HepG2 (cell line): ENCODE measurements at regions not wholly inside any gene's neighbourhood (a gene's known extent, or its start where the extent isn't known, plus 50 kb on each side); places are given as distances from the start of the nearest gene placed in this dataset.

Experiments used
- ATAC-seq: fragments of 200-7000 bp; cut with Tn5 transposase; 3 replicates; pipeline ENCODE4 v1.9.1; 2020; ENCODE audit warnings: mild to moderate bottlenecking, moderate library complexity
- BruUV-seq: library from RNA; stranded (reverse); fragments of 400-500 nt; replicated peaks from 2 replicates; lab custom pipeline; 2021; lab: Mats Ljungman, UMichigan
- CTCF ChIA-PET: fragments of 300-600 bp; formaldehyde crosslinking; extraction: SDS; loops from one replicate; lab custom pipeline; 2021; ENCODE audit warnings: low total read pairs, inconsistent platforms, low intra/inter-chr PET ratio; lab: Yijun Ruan, JAX
- POLR2A ChIA-PET: fragments of 350-600 bp; sonication (Branson Sonifier 250); formaldehyde crosslinking; loops from one replicate; lab custom pipeline; 2020; ENCODE audit warnings: antibody characterized with exemption, inconsistent platforms; lab: Yijun Ruan, JAX
- DNase-seq: peaks from one replicate; pipeline ENCODE4 v3.0.0-alpha.2; 2015; ENCODE audit warnings: low spot score
- FAIRE-seq: peaks from 3 replicates; lab custom pipeline; 2011; peaks lifted over from hg19 to GRCh38; lab: Jason Lieb, UNC
- H2AFZ ChIP-seq: one replicate; pipeline ENCODE4 v1.6.1; 2011; ENCODE audit warnings: low read length, inconsistent platforms
- H3K27ac ChIP-seq: fragments of 300-600 bp; 3 replicates; pipeline ENCODE4 v1.8.0; 2011; ENCODE audit warnings: mixed run types, mild to moderate bottlenecking, mixed read lengths, low read length, inconsistent platforms; ENCODE audit not compliant: insufficient read depth; ENCODE audit errors: extremely low read length
- H3K27me3 ChIP-seq, 2 experiments: fragments of 200-600 bp in 1 of 2; 2 replicates in 1 of 2; 3 replicates in 1 of 2; pipeline versions ENCODE4 v1.6.0 to v1.8.0; 2011; ENCODE audit warnings: low read length in 2 of 2, mild to moderate bottlenecking in 2 of 2, moderate library complexity in 2 of 2, inconsistent platforms in 1 of 2; ENCODE audit not compliant: insufficient read depth in 2 of 2, control insufficient read depth in 1 of 2
- H3K36me3 ChIP-seq, 2 experiments: fragments of 200-600 bp in 1 of 2; replicated peaks in 1 of 2; 2 replicates in 1 of 2; 3 replicates in 1 of 2; pipeline versions ENCODE4 v1.5.1 to v1.8.0; 2011; ENCODE audit warnings: low read length in 2 of 2, inconsistent platforms in 1 of 2; ENCODE audit not compliant: insufficient read depth in 2 of 2, control insufficient read depth in 1 of 2
- H3K4me1 ChIP-seq: 2 replicates; pipeline ENCODE4 v1.5.1; 2012; ENCODE audit warnings: low read length, inconsistent platforms; ENCODE audit not compliant: insufficient read depth
- H3K4me2 ChIP-seq: 2 replicates; pipeline ENCODE4 v1.6.0; 2011; ENCODE audit warnings: low read depth, low read length, inconsistent platforms
- H3K4me3 ChIP-seq, 3 experiments: fragments of 200-600 bp in 1 of 3; sonication (generic), shearing (Covaris generic) in 1 of 3; replicated peaks in 1 of 3; 2 replicates each; pipeline ENCODE4 v1.5.1; 2011 to 2016; ENCODE audit warnings: low read length in 3 of 3, inconsistent platforms in 2 of 3, low read depth in 2 of 3, mild to moderate bottlenecking in 2 of 3, control low read depth in 1 of 3, mixed read lengths in 1 of 3; ENCODE audit not compliant: insufficient read depth in 1 of 3
- H3K79me2 ChIP-seq: one replicate; pipeline ENCODE4 v1.6.1; 2011; ENCODE audit warnings: low read length, inconsistent platforms; ENCODE audit not compliant: insufficient read depth
- H3K9ac ChIP-seq: 2 replicates; pipeline ENCODE4 v1.6.0; 2011; ENCODE audit warnings: mild to moderate bottlenecking, low read depth, low read length, inconsistent platforms; ENCODE audit not compliant: insufficient read depth
- H3K9me3 ChIP-seq: 2 replicates; pipeline ENCODE4 v1.5.1; 2012; ENCODE audit warnings: mild to moderate bottlenecking, low read length
- H4K20me1 ChIP-seq: 2 replicates; pipeline ENCODE4 v1.6.0; 2011; ENCODE audit warnings: inconsistent platforms, mild to moderate bottlenecking, low read length, moderate library complexity; ENCODE audit not compliant: insufficient read depth
- ASH2L ChIP-seq: fragments of 300-600, 200-600 bp; sonication (generic); IDR thresholded peaks from 2 replicates; pipeline ENCODE4 v1.7.0; 2017; ENCODE audit warnings: low read depth, mild to moderate bottlenecking, moderate library complexity, mixed read lengths, low read length; ENCODE audit not compliant: insufficient read length
- FOXP1 ChIP-seq, 2 experiments: fragments of 450-650 bp in 1 of 2; IDR thresholded peaks; 2 replicates each; pipeline ENCODE4 v1.6.1; 2017 to 2018; ENCODE audit warnings: antibody characterized with exemption in 1 of 2
- HOMEZ ChIP-seq: IDR thresholded peaks from 2 replicates; pipeline ENCODE4 v1.6.1; 2016; ENCODE audit warnings: low read depth
- LCORL ChIP-seq, 2 experiments: fragments of 450-650 bp in 1 of 2; sonication (generic) in 1 of 2; formaldehyde crosslinking in 1 of 2; IDR thresholded peaks; 2 replicates each; pipeline versions ENCODE4 v1.5.0 to v1.6.1; 2017 to 2020; ENCODE audit warnings: antibody characterized with exemption in 1 of 2, missing genetic modification reagents in 1 of 2
- NFKBIZ ChIP-seq: IDR thresholded peaks from 2 replicates; pipeline ENCODE4 v1.6.1; 2018; ENCODE audit warnings: missing genetic modification reagents, missing compliant biosample characterization
- TERF1 ChIP-seq: sonication (generic); formaldehyde crosslinking; IDR thresholded peaks from 2 replicates; pipeline ENCODE4 v1.8.0; 2022; ENCODE audit warnings: mild to moderate bottlenecking, missing genetic modification reagents, moderate library complexity
- ZMYM3 ChIP-seq: sonication (generic); formaldehyde crosslinking; IDR thresholded peaks from 2 replicates; pipeline ENCODE4 v1.5.1; 2020; ENCODE audit warnings: mild to moderate bottlenecking, missing genetic modification reagents
- ZNF138 ChIP-seq: sonication (generic); formaldehyde crosslinking; IDR thresholded peaks from 2 replicates; pipeline ENCODE4 v1.5.0; 2020; ENCODE audit warnings: mild to moderate bottlenecking, low read depth, missing genetic modification reagents
- ZNF430 ChIP-seq: sonication (generic); formaldehyde crosslinking; IDR thresholded peaks from 2 replicates; pipeline ENCODE4 v1.9.0; 2021; ENCODE audit warnings: mild to moderate bottlenecking, missing genetic modification reagents
- ZNF710 ChIP-seq: sonication (generic); formaldehyde crosslinking; IDR thresholded peaks from 2 replicates; pipeline ENCODE4 v1.5.0; 2020; ENCODE audit warnings: mild to moderate bottlenecking, missing genetic modification reagents, borderline replicate concordance
- WGBS: methylation state at CpG from one replicate; pipeline ENCODE4 v1.1.6; 2017; ENCODE audit warnings: low lambda C conversion rate; 5-methylcytosine and 5-hydroxymethylcytosine counted together
- in situ Hi-C: cut with HindIII; loops from 2 replicates; pipeline ENCODE4 v1.10.0; 2017; ENCODE audit warnings: low pct_unique_long_range_greater_than_20kb; ENCODE audit not compliant: extremely low pct_ligation_motif_present
- intact Hi-C: fragments of 100-400 bp; cut with micrococcal nuclease; formaldehyde crosslinking; loops from one replicate; pipeline ENCODE4 v1.10.0; 2022; ENCODE audit not compliant: unreplicated experiment
- TF ChIP-seq, protein P1 (sequence below): sonication (generic); formaldehyde crosslinking; IDR thresholded peaks from 2 replicates; pipeline ENCODE4 v1.4.0; 2020; ENCODE audit warnings: missing genetic modification reagents

DNA sequence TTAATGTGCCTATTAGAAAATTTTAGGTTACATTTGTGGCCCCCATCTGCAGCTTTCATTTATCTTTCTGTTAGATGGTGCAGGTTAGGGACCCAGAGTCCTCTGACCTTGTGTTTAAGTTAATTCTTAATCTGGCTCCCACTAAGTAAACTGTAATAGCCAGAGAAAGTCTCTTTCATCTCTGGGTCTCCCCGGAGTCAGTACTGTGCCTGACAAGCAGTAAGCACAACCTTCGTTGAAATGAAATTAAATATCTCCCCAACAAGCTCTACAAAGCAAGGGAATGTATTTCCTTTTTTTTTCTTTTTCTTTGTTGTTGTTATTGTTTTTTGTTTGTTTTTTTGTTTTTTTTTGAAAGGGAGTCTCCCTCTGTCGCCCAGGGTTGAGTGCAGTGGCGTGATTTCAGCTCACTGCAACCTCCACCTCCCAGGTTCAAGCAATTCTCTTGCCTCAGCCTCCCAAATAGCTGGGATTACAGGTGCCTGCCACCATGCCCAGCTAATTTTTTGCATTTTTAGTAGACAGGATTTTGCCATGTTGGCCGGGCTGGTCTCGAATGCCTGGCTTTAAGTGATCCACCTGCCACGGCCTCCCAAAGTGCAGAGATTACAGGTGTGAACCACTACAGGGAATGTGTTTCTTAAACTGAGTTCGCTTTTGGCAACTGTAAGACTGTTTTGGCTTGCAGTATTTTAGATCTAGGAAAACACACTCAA, 81.6 kb downstream of the HHIPL2 start:
- H3K4me1 ChIP-seq: peaks cover 42% of the 10 kb centered on the region
- H3K4me3 ChIP-seq: peak overlapping the region in 2 of 3 experiments; percentile 54 to 81; a peak in 3 of 6 replicates
- in situ Hi-C loops: loop anchor here (5.0 to 25.0 kb wide), 4 partner anchors 166 to 722 kb away; partner anchors contain the start of genes AIDA, BROX and DUSP10
- no peaks in the 10 kb centered on the region for H4K20me1 ChIP-seq
- peak; percentile 14; the same call in 1 of the 3 replicates for ATAC-seq
- BruUV-seq: no TSS peak
- WGBS: 72% methylated on average over 8 of the region's 8 CpGs
- ChIA-PET CTCF (interaction anchor here (2.5 kb wide), 1 partner anchor 167 kb away, joined by 44 read pairs; no protein-coding TSS in a partner anchor), POLR2A (interaction anchor here (0.7 to 2.3 kb wide), 8 partner anchors 11 to 247 kb away, joined by 3 to 10 read pairs (median 4); partner anchors contain the start of gene TAF1A)
- H3K4me2 ChIP-seq: peak overlapping the region; percentile 89
- peak overlapping the region; percentile 99 for H3K27ac ChIP-seq
- DNase-seq: peak; percentile 66
- H3K9me3 ChIP-seq: no peaks in the 10 kb centered on the region
- H3K9ac ChIP-seq: peak overlapping the region; percentile 90
- FAIRE-seq: peak; percentile 61
- no peaks in the 10 kb centered on the region for H3K36me3 ChIP-seq
- H2AFZ ChIP-seq: no peak overlapping the region
- no peaks in the 10 kb centered on the region for H3K79me2 ChIP-seq
- no peaks in the 10 kb centered on the region for H3K27me3 ChIP-seq
- intact Hi-C loops: loop anchor here (10.0 kb wide), 1 partner anchor 722 kb away; the partner anchor contains the start of gene DUSP10
- TF ChIP-seq ZMYM3 (CRISPR knock-in tag): peak; percentile 87; the same call in 1 of the 2 replicates
- no peak for TF ChIP-seq ZNF430
- TF ChIP-seq TERF1 (CRISPR knock-in tag): no peak
- TF ChIP-seq LCORL (IDR thresholded peaks at IDR 0.05): no peak
- no peak for TF ChIP-seq LCORL (CRISPR knock-in tag; IDR thresholded peaks at IDR 0.05)
- peak; percentile 77 for TF ChIP-seq HOMEZ
- 0 out of 2 replicates have a peak, but pooled peaks have one; percentile 24 for TF ChIP-seq NFKBIZ
- no peak for TF ChIP-seq ZNF710 (CRISPR knock-in tag)
- TF ChIP-seq FOXP1 (IDR thresholded peaks at IDR 0.05): no peak
- TF ChIP-seq FOXP1 (CRISPR knock-in tag; IDR thresholded peaks at IDR 0.05): peak; percentile 27; the same call in 1 of the 2 replicates
- TF ChIP-seq ZNF138: no peak
- TF ChIP-seq ASH2L: no peak
- TF ChIP-seq, protein P1, sequence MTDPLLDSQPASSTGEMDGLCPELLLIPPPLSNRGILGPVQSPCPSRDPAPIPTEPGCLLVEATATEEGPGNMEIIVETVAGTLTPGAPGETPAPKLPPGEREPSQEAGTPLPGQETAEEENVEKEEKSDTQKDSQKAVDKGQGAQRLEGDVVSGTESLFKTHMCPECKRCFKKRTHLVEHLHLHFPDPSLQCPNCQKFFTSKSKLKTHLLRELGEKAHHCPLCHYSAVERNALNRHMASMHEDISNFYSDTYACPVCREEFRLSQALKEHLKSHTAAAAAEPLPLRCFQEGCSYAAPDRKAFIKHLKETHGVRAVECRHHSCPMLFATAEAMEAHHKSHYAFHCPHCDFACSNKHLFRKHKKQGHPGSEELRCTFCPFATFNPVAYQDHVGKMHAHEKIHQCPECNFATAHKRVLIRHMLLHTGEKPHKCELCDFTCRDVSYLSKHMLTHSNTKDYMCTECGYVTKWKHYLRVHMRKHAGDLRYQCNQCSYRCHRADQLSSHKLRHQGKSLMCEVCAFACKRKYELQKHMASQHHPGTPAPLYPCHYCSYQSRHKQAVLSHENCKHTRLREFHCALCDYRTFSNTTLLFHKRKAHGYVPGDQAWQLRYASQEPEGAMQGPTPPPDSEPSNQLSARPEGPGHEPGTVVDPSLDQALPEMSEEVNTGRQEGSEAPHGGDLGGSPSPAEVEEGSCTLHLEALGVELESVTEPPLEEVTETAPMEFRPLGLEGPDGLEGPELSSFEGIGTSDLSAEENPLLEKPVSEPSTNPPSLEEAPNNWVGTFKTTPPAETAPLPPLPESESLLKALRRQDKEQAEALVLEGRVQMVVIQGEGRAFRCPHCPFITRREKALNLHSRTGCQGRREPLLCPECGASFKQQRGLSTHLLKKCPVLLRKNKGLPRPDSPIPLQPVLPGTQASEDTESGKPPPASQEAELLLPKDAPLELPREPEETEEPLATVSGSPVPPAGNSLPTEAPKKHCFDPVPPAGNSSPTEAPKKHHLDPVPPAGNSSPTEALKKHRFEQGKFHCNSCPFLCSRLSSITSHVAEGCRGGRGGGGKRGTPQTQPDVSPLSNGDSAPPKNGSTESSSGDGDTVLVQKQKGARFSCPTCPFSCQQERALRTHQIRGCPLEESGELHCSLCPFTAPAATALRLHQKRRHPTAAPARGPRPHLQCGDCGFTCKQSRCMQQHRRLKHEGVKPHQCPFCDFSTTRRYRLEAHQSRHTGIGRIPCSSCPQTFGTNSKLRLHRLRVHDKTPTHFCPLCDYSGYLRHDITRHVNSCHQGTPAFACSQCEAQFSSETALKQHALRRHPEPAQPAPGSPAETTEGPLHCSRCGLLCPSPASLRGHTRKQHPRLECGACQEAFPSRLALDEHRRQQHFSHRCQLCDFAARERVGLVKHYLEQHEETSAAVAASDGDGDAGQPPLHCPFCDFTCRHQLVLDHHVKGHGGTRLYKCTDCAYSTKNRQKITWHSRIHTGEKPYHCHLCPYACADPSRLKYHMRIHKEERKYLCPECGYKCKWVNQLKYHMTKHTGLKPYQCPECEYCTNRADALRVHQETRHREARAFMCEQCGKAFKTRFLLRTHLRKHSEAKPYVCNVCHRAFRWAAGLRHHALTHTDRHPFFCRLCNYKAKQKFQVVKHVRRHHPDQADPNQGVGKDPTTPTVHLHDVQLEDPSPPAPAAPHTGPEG: no peak
